ENCODE measurements at regions not wholly inside any gene's neighbourhood (a gene's known extent, or its start where the extent isn't known, plus 50 kb on each side); places are given as distances from the start of the nearest gene placed in this dataset.
A peak's percentile ranks its signal among the peaks of the same experiment; 100 is the strongest.

DNA sequence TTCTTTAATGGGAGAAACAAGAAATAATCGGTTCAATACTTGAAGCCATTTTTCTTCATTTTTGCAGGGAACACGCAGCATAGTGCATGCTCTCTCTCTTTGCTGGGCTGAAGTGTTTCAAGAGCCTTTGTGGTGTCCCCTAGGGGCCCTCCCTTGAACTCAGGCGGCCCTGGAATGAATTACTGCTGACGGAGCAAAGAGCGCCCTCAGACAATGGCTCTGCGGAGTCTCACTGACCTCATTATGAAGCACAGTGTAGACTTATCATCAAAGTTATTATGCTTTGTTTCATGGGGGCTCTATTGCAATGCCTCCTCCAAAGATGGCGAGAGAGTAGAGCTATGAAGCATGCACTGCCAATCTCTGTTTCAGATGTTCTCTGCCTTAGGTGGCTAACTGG is 64.8 kb upstream of the ADCY2 start:
- Histone ChIP-seq H3K27me3 (no peaks in the 10 kb centered on the region), H3K9me3 (ENCODE audit: low read depth) (no peaks in the 10 kb centered on the region), H3K27ac (no peak overlapping the region), H3K4me3 (no peak overlapping the region), H3K36me3 (no peaks in the 10 kb centered on the region), H3K4me1 (ENCODE audit: low read depth) (no peaks in the 10 kb centered on the region)
- TF ChIP-seq, protein P1, sequence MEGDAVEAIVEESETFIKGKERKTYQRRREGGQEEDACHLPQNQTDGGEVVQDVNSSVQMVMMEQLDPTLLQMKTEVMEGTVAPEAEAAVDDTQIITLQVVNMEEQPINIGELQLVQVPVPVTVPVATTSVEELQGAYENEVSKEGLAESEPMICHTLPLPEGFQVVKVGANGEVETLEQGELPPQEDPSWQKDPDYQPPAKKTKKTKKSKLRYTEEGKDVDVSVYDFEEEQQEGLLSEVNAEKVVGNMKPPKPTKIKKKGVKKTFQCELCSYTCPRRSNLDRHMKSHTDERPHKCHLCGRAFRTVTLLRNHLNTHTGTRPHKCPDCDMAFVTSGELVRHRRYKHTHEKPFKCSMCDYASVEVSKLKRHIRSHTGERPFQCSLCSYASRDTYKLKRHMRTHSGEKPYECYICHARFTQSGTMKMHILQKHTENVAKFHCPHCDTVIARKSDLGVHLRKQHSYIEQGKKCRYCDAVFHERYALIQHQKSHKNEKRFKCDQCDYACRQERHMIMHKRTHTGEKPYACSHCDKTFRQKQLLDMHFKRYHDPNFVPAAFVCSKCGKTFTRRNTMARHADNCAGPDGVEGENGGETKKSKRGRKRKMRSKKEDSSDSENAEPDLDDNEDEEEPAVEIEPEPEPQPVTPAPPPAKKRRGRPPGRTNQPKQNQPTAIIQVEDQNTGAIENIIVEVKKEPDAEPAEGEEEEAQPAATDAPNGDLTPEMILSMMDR (IDR thresholded peaks at IDR 0.05; ENCODE audit: low read depth, low read length): no peak
- peak in 1 of 2 donors; percentile 27 for DNase-seq (ENCODE audit: low read depth in 1 of 2, low spot score in 1 of 2)
